Osteoblast (primary cell): ENCODE measurements at regions not wholly inside any gene's neighbourhood (a gene's known extent, or its start where the extent isn't known, plus 50 kb on each side); places are given as distances from the start of the nearest gene placed in this dataset.
A peak's percentile ranks its signal among the peaks of the same experiment; 100 is the strongest.

Source experiments
- DNase-seq: peaks from one replicate; pipeline ENCODE4 v3.0.0; 2011; ENCODE audit warnings: low spot score, mixed read lengths; ENCODE audit not compliant: insufficient read length; ENCODE audit errors: missing footprints
- H2AFZ ChIP-seq: 2 replicates; pipeline ENCODE4 v1.6.0; 2011; ENCODE audit warnings: mild to moderate bottlenecking, low read length
- H3K27ac ChIP-seq: 2 replicates; pipeline ENCODE4 v1.5.1; 2011; ENCODE audit warnings: mild to moderate bottlenecking, low read depth, low read length, moderate library complexity
- H3K27me3 ChIP-seq: 2 replicates; pipeline ENCODE4 v1.6.0; 2012; ENCODE audit warnings: mild to moderate bottlenecking, control low read depth, inconsistent platforms, low read length, moderate library complexity; ENCODE audit not compliant: insufficient read depth
- H3K36me3 ChIP-seq: 2 replicates; pipeline ENCODE4 v1.5.1; 2011; ENCODE audit warnings: mild to moderate bottlenecking, low read length, control low read depth, moderate library complexity; ENCODE audit not compliant: insufficient read depth
- H3K4me1 ChIP-seq: 2 replicates; pipeline ENCODE4 v1.5.1; 2011; ENCODE audit warnings: mild to moderate bottlenecking, low read length, control low read depth, moderate library complexity; ENCODE audit not compliant: insufficient read depth
- H3K4me2 ChIP-seq: 2 replicates; pipeline ENCODE4 v1.6.0; 2011; ENCODE audit warnings: mild to moderate bottlenecking, low read length; ENCODE audit not compliant: insufficient read depth
- H3K4me3 ChIP-seq: fragments of 200-600 bp; sonication (generic); 3 replicates; pipeline ENCODE4 v1.5.1; 2012; ENCODE audit warnings: mild to moderate bottlenecking, low read length, inconsistent platforms; ENCODE audit not compliant: insufficient read depth
- H3K79me2 ChIP-seq: 2 replicates; pipeline ENCODE4 v1.6.0; 2012; ENCODE audit warnings: mild to moderate bottlenecking, low read length, control low read depth, inconsistent platforms; ENCODE audit not compliant: insufficient read depth
- H3K9me3 ChIP-seq: 2 replicates; pipeline ENCODE4 v1.5.1; 2011; ENCODE audit warnings: low read depth, low read length, control low read depth
- H4K20me1 ChIP-seq: 2 replicates; pipeline ENCODE4 v1.6.0; 2012; ENCODE audit warnings: mild to moderate bottlenecking, low read length, control low read depth; ENCODE audit not compliant: insufficient read depth
- TF ChIP-seq, protein P1 (sequence below): IDR thresholded peaks from 2 replicates; pipeline ENCODE4 v1.5.1; 2011; ENCODE audit warnings: mild to moderate bottlenecking, low read depth, low read length, moderate library complexity; ENCODE audit errors: extremely low read depth

GRCh38 chr4:12645732-12646131, 838.4 kb downstream of the RAB28 start:
- Histone ChIP-seq H3K9me3 (no peaks in the 10 kb centered on the region), H3K27me3 (no peaks in the 10 kb centered on the region), H3K36me3 (no peaks in the 10 kb centered on the region), H3K27ac (no peak overlapping the region), H3K4me1 (no peaks in the 10 kb centered on the region), H3K79me2 (no peaks in the 10 kb centered on the region), H4K20me1 (no peaks in the 10 kb centered on the region), H2AFZ (no peak overlapping the region), H3K4me2 (no peak overlapping the region), H3K4me3 (no peak overlapping the region)
- no peak for DNase-seq
- TF ChIP-seq, protein P1, sequence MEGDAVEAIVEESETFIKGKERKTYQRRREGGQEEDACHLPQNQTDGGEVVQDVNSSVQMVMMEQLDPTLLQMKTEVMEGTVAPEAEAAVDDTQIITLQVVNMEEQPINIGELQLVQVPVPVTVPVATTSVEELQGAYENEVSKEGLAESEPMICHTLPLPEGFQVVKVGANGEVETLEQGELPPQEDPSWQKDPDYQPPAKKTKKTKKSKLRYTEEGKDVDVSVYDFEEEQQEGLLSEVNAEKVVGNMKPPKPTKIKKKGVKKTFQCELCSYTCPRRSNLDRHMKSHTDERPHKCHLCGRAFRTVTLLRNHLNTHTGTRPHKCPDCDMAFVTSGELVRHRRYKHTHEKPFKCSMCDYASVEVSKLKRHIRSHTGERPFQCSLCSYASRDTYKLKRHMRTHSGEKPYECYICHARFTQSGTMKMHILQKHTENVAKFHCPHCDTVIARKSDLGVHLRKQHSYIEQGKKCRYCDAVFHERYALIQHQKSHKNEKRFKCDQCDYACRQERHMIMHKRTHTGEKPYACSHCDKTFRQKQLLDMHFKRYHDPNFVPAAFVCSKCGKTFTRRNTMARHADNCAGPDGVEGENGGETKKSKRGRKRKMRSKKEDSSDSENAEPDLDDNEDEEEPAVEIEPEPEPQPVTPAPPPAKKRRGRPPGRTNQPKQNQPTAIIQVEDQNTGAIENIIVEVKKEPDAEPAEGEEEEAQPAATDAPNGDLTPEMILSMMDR: no peak

- Histone ChIP-seq H3K36me3 (no peaks in the 10 kb centered on the region), H3K9me3 (no peaks in the 10 kb centered on the region), H3K27me3 (no peaks in the 10 kb centered on the region), H3K79me2 (no peaks in the 10 kb centered on the region), H2AFZ (no peak overlapping the region), H3K4me1 (no peaks in the 10 kb centered on the region), H4K20me1 (no peaks in the 10 kb centered on the region), H3K4me3 (no peak overlapping the region), H3K4me2 (no peak overlapping the region), H3K27ac (no peak overlapping the region)
- TF ChIP-seq, protein P1: no peak
- DNase-seq: no peak
Measured at GRCh38 chr4:12644261-12644660, 839.9 kb downstream of the RAB28 start.

DNA sequence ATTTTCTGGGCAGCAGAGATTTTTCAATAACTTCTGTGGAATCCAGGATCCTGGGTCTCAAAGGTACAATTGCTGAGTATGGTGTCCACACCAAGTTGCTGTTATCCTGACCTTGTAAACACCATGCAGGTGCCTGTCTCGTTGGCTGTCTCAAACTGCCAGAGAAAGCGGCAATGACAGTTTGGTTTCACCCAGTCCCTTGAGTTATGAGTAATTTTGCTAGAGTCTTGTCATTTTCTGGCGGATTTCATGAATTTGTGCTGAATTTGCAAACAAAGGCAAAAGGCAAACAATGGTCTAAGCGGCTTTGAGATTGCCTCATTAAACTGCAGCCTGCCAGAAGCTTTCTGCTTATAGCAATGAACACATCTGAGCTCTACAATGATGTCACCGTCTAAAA, 847.9 kb downstream of the RAB28 start:
- Histone ChIP-seq H3K9me3 (no peaks in the 10 kb centered on the region), H4K20me1 (no peaks in the 10 kb centered on the region), H3K36me3 (no peaks in the 10 kb centered on the region), H2AFZ (no peak overlapping the region), H3K27ac (no peak overlapping the region), H3K4me2 (no peak overlapping the region), H3K27me3 (no peaks in the 10 kb centered on the region), H3K4me1 (no peaks in the 10 kb centered on the region), H3K4me3 (no peak overlapping the region), H3K79me2 (no peaks in the 10 kb centered on the region)
- DNase-seq: peak; percentile 4
- TF ChIP-seq, protein P1: no peak

DNA sequence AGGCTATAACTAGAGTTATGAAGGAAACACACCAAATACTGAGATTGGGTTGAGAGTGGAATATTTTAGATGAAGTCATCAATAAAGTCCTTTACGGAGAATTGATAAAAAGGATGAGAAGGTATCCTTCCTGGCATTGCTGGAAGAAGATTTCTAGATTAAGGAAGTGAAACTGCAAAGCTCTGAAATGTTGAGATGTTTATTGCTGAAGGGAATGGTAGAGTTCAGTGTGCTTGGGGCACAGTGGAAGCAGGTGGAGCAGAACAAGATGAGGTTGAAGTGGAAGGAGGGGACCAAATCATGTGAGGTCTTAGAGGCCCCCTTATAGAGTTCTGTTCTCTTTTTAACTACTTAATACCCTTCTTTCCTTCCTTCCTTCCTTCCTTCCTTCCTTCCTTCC, 848.5 kb downstream of the RAB28 start:
- Histone ChIP-seq H3K4me3 (no peak overlapping the region), H3K79me2 (no peaks in the 10 kb centered on the region), H4K20me1 (no peaks in the 10 kb centered on the region), H2AFZ (no peak overlapping the region), H3K27ac (no peak overlapping the region), H3K9me3 (no peaks in the 10 kb centered on the region), H3K4me1 (no peaks in the 10 kb centered on the region), H3K4me2 (no peak overlapping the region), H3K27me3 (no peaks in the 10 kb centered on the region), H3K36me3 (no peaks in the 10 kb centered on the region)
- TF ChIP-seq, protein P1: no peak
- DNase-seq: no peak
